H1 (cell line): ENCODE measurements at regions not wholly inside any gene's neighbourhood (a gene's known extent, or its start where the extent isn't known, plus 50 kb on each side); places are given as distances from the start of the nearest gene placed in this dataset.

ENCODE experiments used
- CTCF ChIA-PET: fragments of 300-600 bp; sonication (Branson Sonifier 250); formaldehyde crosslinking; loops from one replicate; lab custom pipeline; 2021; ENCODE audit not compliant: partially characterized antibody; lab: Charles Lee
- POLR2A ChIA-PET: fragments of 300-600 bp; sonication (Branson Sonifier 250); formaldehyde crosslinking; loops from one replicate; lab custom pipeline; 2021; ENCODE audit warnings: inconsistent platforms; ENCODE audit not compliant: partially characterized antibody; lab: Charles Lee
- DNase-seq, 2 experiments: peaks; one replicate each; pipeline versions ENCODE4 v3.0.0 to v3.0.0-alpha.2; 2010 to 2022; ENCODE audit warnings: low spot score in 2 of 2, low read depth in 1 of 2, mixed read lengths in 1 of 2
- FAIRE-seq: peaks from 2 replicates; lab custom pipeline; 2011; peaks lifted over from hg19 to GRCh38; lab: Jason Lieb, UNC
- H2AFZ ChIP-seq: 2 replicates; pipeline ENCODE4 v1.8.1; 2012; ENCODE audit warnings: low read length, inconsistent platforms
- H2AK5ac ChIP-seq: 2 replicates; pipeline ENCODE4 v1.6.1; 2013; ENCODE audit warnings: low read depth, low read length
- H2BK120ac ChIP-seq: replicated peaks from 2 replicates; pipeline ENCODE3; 2013; ENCODE audit warnings: low read depth, low read length, inconsistent platforms
- H2BK12ac ChIP-seq: 2 replicates; pipeline ENCODE4 v1.6.1; 2013; ENCODE audit warnings: low read depth, low read length
- H2BK15ac ChIP-seq: 2 replicates; pipeline ENCODE4 v1.6.1; 2013; ENCODE audit warnings: low read length
- H2BK20ac ChIP-seq: 2 replicates; pipeline ENCODE4 v1.6.1; 2013; ENCODE audit warnings: low read length
- H2BK5ac ChIP-seq: 2 replicates; pipeline ENCODE4 v1.6.1; 2013; ENCODE audit warnings: low read depth, low read length
- H3K14ac ChIP-seq: 2 replicates; pipeline ENCODE4 v1.6.1; 2013; ENCODE audit warnings: inconsistent platforms; ENCODE audit not compliant: insufficient read length
- H3K18ac ChIP-seq: 2 replicates; pipeline ENCODE4 v1.6.1; 2013; ENCODE audit warnings: low read length; ENCODE audit errors: extremely low read depth
- H3K23ac ChIP-seq: 2 replicates; pipeline ENCODE4 v1.6.1; 2013; ENCODE audit warnings: inconsistent platforms; ENCODE audit not compliant: insufficient read length
- H3K23me2 ChIP-seq: 2 replicates; pipeline ENCODE4 v1.6.1; 2013; ENCODE audit warnings: low read depth, low read length
- H3K27ac ChIP-seq: 2 replicates; pipeline ENCODE4 v1.6.1; 2011; ENCODE audit warnings: low read depth, low read length, inconsistent platforms
- H3K27me3 ChIP-seq, 4 experiments: replicated peaks in 1 of 4; 1 replicate in 1 of 4; 2 replicates in 3 of 4; pipeline versions ENCODE4 v1.6.1 to v1.8.1; 2011 to 2013; ENCODE audit warnings: low read length in 3 of 4, mild to moderate bottlenecking in 3 of 4, inconsistent platforms in 2 of 4, mixed read lengths in 2 of 4, moderate library complexity in 1 of 4; ENCODE audit not compliant: control insufficient read depth in 3 of 4, insufficient read depth in 3 of 4; ENCODE audit errors: extremely low read depth in 1 of 4
- H3K36me3 ChIP-seq, 4 experiments: 2 replicates each; pipeline versions ENCODE4 v1.6.1 to v1.8.1; 2011 to 2013; ENCODE audit warnings: mild to moderate bottlenecking in 4 of 4, low read length in 3 of 4, moderate library complexity in 2 of 4, control low read depth in 1 of 4, inconsistent platforms in 1 of 4; ENCODE audit not compliant: insufficient read depth in 4 of 4, control insufficient read depth in 2 of 4
- H3K4ac ChIP-seq: replicated peaks from 2 replicates; pipeline ENCODE3; 2013; ENCODE audit warnings: low read length, low read depth, mixed read lengths, inconsistent platforms; ENCODE audit not compliant: insufficient read length
- H3K4me1 ChIP-seq, 4 experiments: replicated peaks in 1 of 4; 1 replicate in 1 of 4; 2 replicates in 3 of 4; pipeline versions ENCODE4 v1.6.1 to v1.8.1; 2011 to 2013; ENCODE audit warnings: low read length in 3 of 4, inconsistent platforms in 2 of 4, mixed read lengths in 1 of 4; ENCODE audit not compliant: insufficient read depth in 4 of 4, control insufficient read depth in 3 of 4
- H3K4me2 ChIP-seq, 2 experiments: 2 replicates each; pipeline versions ENCODE4 v1.6.1 to v1.8.1; 2011 to 2013; ENCODE audit warnings: low read depth in 2 of 2, low read length in 2 of 2, control low read depth in 1 of 2, inconsistent platforms in 1 of 2, mild to moderate bottlenecking in 1 of 2; ENCODE audit not compliant: insufficient read depth in 1 of 2
- H3K4me3 ChIP-seq, 4 experiments: fragments of 200-600, 300-600 bp in 1 of 4; sonication (generic), shearing (Covaris generic), sonication (Bioruptor Twin) in 1 of 4; 2 replicates each; pipeline versions ENCODE4 v1.5.1 to v1.8.1; 2011 to 2016; ENCODE audit warnings: low read length in 4 of 4, low read depth in 3 of 4, control low read depth in 2 of 4, inconsistent platforms in 2 of 4, mild to moderate bottlenecking in 2 of 4, mixed read lengths in 1 of 4, moderate library complexity in 1 of 4; ENCODE audit not compliant: insufficient read depth in 2 of 4; ENCODE audit errors: extremely low read depth in 1 of 4
- H3K56ac ChIP-seq: replicated peaks from 2 replicates; pipeline ENCODE3; 2013; ENCODE audit warnings: low read depth, mild to moderate bottlenecking, mixed read lengths, low read length, inconsistent platforms; ENCODE audit not compliant: insufficient read length
- H3K79me1 ChIP-seq: 2 replicates; pipeline ENCODE4 v1.6.1; 2013; ENCODE audit warnings: low read depth, low read length, control low read depth
- H3K79me2 ChIP-seq, 2 experiments: 2 replicates each; pipeline versions ENCODE4 v1.6.1 to v1.8.1; 2012 to 2013; ENCODE audit warnings: low read length in 2 of 2, mild to moderate bottlenecking in 2 of 2, inconsistent platforms in 1 of 2; ENCODE audit not compliant: insufficient read depth in 2 of 2, control insufficient read depth in 1 of 2
- H3K9ac ChIP-seq, 4 experiments: replicated peaks in 1 of 4; 1 replicate in 1 of 4; 2 replicates in 3 of 4; pipeline versions ENCODE4 v1.6.1 to v1.8.1; 2011 to 2013; ENCODE audit warnings: low read depth in 3 of 4, low read length in 3 of 4, control low read depth in 2 of 4, mild to moderate bottlenecking in 2 of 4, moderate library complexity in 2 of 4, inconsistent platforms in 1 of 4; ENCODE audit errors: extremely low read depth in 1 of 4
- H3K9me3 ChIP-seq, 2 experiments: 2 replicates each; pipeline versions ENCODE4 v1.6.1 to v1.8.1; 2012 to 2013; ENCODE audit warnings: mild to moderate bottlenecking in 2 of 2, moderate library complexity in 2 of 2, control low read depth in 1 of 2, inconsistent platforms in 1 of 2, low read depth in 1 of 2, low read length in 1 of 2, mixed read lengths in 1 of 2; ENCODE audit not compliant: insufficient read depth in 2 of 2
- H4K20me1 ChIP-seq, 2 experiments: replicated peaks in 1 of 2; 2 replicates each; pipeline versions ENCODE3 to v1.8.1; 2011 to 2013; ENCODE audit warnings: inconsistent platforms in 2 of 2, low read length in 2 of 2, mild to moderate bottlenecking in 1 of 2; ENCODE audit not compliant: insufficient read depth in 2 of 2, control insufficient read depth in 1 of 2
- H4K5ac ChIP-seq: 2 replicates; pipeline ENCODE4 v1.6.1; 2013; ENCODE audit warnings: low read length, low read depth, mixed read lengths, inconsistent platforms; ENCODE audit not compliant: insufficient read length
- H4K8ac ChIP-seq: 2 replicates; pipeline ENCODE4 v1.8.0; 2013; ENCODE audit warnings: mild to moderate bottlenecking, moderate library complexity, low read length, inconsistent platforms; ENCODE audit not compliant: insufficient read depth; ENCODE audit errors: extremely low read depth
- H4K91ac ChIP-seq: replicated peaks from 2 replicates; pipeline ENCODE3; 2013; ENCODE audit warnings: low read length, mixed read lengths, inconsistent platforms; ENCODE audit not compliant: insufficient read length
- KDM4A ChIP-seq: IDR thresholded peaks from one replicate; pipeline ENCODE4 v1.7.1; 2012; ENCODE audit warnings: low read depth, mild to moderate bottlenecking, moderate library complexity, low read length, inconsistent platforms; ENCODE audit not compliant: severe bottlenecking
- KDM5A ChIP-seq: fragments of 200-600 bp; IDR thresholded peaks from 2 replicates; pipeline ENCODE4 v1.7.1; 2012; ENCODE audit warnings: mild to moderate bottlenecking, low read length, inconsistent platforms, mixed read lengths
- SAP30 ChIP-seq: fragments of 300-600 bp; sonication (generic); IDR thresholded peaks from 2 replicates; pipeline ENCODE4 v1.7.1; 2012; ENCODE audit warnings: low read length, moderate library complexity, mild to moderate bottlenecking, inconsistent platforms; ENCODE audit not compliant: insufficient read depth, insufficient replicate concordance
- USF2 ChIP-seq: IDR thresholded peaks from 2 replicates; pipeline ENCODE4 v1.6.1; 2011; ENCODE audit warnings: low read length, improper control_type of control experiment
- WGBS, 2 experiments: shearing (Covaris generic) in 1 of 2; methylation state at CpG; one replicate each; pipeline versions ENCODE4 v1.1.6 to v1.1.7; 2013 to 2015; ENCODE audit warnings: low lambda C conversion rate in 2 of 2, mixed read lengths in 2 of 2, inconsistent platforms in 1 of 2, low coverage in 1 of 2, missing lambda C conversion rate in 1 of 2; ENCODE audit not compliant: insufficient replicate concordance in 2 of 2, insufficient coverage in 1 of 2, insufficient read length in 1 of 2; ENCODE audit errors: extremely low coverage in 1 of 2, missing lambda C conversion rate in 1 of 2; 5-methylcytosine and 5-hydroxymethylcytosine counted together

DNA sequence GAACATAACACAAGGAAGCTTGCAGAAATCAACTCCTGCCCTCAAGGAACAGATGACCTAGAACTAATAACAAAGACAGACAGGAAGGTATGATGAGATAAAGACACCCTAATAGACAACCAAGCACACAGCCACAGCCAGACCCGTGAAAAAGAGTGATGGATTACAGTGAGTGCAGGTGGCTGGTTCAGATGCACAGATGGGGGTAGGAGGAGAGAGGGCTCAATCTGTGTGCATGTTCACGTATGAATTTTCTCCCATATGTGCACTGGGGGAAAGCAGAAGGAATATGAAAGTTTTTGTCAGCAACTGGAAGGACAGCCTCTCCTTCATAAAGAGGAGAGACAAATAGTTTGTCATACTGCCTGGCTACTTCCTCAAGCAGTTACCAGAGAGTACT, 367.1 kb downstream of the PBX1 start:
- H4K91ac ChIP-seq = no peak overlapping the region
- no peak overlapping the region for H2AK5ac ChIP-seq
- H2BK5ac ChIP-seq = no peak overlapping the region
- no peak overlapping the region for H2AFZ ChIP-seq
- H2BK20ac ChIP-seq = no peak overlapping the region
- no peak overlapping the region; the same call in 1 of the 2 replicates for H2BK15ac ChIP-seq
- no peaks in the 10 kb centered on the region for H3K79me1 ChIP-seq
- ChIA-PET POLR2A (no interaction called here), CTCF (interaction anchor here (1.3 to 1.9 kb wide), 2 partner anchors 11 to 147 kb away, joined by 3 to 4 read pairs; no protein-coding TSS in a partner anchor)
- H3K14ac ChIP-seq = no peak overlapping the region
- H3K4me3 ChIP-seq = no peak overlapping the region
- no peak overlapping the region for H3K4ac ChIP-seq
- no peak overlapping the region for H3K23ac ChIP-seq
- H3K9ac ChIP-seq = no peak overlapping the region
- no peak overlapping the region for H2BK120ac ChIP-seq
- no peak overlapping the region for H4K5ac ChIP-seq
- H3K79me2 ChIP-seq = no peaks in the 10 kb centered on the region
- H3K36me3 ChIP-seq = no peaks in the 10 kb centered on the region
- H3K18ac ChIP-seq = no peak overlapping the region
- H3K56ac ChIP-seq = no peak overlapping the region
- no peaks in the 10 kb centered on the region for H3K27me3 ChIP-seq
- H3K4me1 ChIP-seq = peaks cover 0 to 2% (median 0%) of the 10 kb centered on the region in 4 experiments; a peak in 1 of 7 replicates
- H3K27ac ChIP-seq = no peak overlapping the region
- no peaks in the 10 kb centered on the region for H3K23me2 ChIP-seq
- H3K4me2 ChIP-seq = no peak overlapping the region
- 85% methylated on average over 2 of the region's 2 CpGs; no CpG with 5 or more reads in 1 of the 2 experiments for WGBS, 2 experiments
- no peak for FAIRE-seq
- H2BK12ac ChIP-seq = no peak overlapping the region
- no peaks in the 10 kb centered on the region for H4K20me1 ChIP-seq
- H3K9me3 ChIP-seq = no peaks in the 10 kb centered on the region
- H4K8ac ChIP-seq = no peak overlapping the region
- no peak for DNase-seq
- no peak for TF ChIP-seq KDM5A
- TF ChIP-seq SAP30 = no peak
- no peak for TF ChIP-seq KDM4A
- no peak for TF ChIP-seq USF2
